NCI-H1694 (cell line): ENCODE measurements at regions not wholly inside any gene's neighbourhood (a gene's known extent, or its start where the extent isn't known, plus 50 kb on each side); places are given as distances from the start of the nearest gene placed in this dataset.
A peak's percentile ranks its signal among the peaks of the same experiment; 100 is the strongest.
"Not testable (repeated sequence)": the region's sequence is repeated elsewhere in the genome, so short reads cannot be mapped to it uniquely, and the experiment has no call there.

Experiments
- DNase-seq: peaks from one replicate; lab custom pipeline; 2025; lab: John Stamatoyannopoulos, UW

- not testable (repeated sequence) for DNase-seq
These were observed 180.0 kb downstream of the RTP5 start for GRCh38 chr2:242049492-242049891.

DNA sequence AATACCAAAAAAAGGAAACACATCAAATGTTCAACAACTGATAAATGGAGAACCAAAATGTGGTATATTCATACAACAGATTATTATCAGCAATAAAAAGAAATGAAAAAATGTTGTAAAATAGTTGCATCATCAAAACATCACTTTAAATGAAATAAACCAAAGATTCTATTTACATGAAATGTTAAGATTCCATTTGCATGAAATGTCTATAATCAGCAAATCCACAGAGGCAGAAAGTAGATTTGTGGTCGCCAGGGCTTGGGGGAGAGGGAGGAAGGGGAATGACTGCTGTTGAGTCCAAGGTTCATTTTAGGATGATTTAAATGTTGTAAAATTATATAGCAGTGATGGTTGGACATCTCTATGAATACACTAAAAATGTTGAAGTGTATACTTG, 181.9 kb downstream of the RTP5 start:
- DNase-seq = no peak

GRCh38 chr2:242052421-242052820, 182.9 kb downstream of the RTP5 start:
- DNase-seq = no peak

DNA sequence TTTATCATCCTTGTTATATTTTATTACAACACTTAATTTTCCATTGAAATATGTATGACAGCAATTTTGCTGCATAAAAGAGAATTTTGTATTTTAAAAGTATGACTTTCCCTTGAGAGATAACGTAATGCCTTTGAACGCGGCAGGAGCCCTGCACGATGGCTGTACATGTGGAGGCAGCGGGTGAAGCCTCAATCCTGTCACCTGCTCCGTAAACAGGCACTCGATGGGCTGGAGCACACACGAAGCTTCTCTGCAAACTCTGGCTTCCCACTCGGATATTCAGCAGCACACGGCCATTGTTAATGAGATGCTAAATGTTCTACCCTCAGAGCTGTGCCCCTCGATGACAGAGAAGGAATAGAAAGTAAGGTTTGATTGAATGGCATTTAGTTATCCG, 184.4 kb downstream of the RTP5 start:
- no peak for DNase-seq

DNA sequence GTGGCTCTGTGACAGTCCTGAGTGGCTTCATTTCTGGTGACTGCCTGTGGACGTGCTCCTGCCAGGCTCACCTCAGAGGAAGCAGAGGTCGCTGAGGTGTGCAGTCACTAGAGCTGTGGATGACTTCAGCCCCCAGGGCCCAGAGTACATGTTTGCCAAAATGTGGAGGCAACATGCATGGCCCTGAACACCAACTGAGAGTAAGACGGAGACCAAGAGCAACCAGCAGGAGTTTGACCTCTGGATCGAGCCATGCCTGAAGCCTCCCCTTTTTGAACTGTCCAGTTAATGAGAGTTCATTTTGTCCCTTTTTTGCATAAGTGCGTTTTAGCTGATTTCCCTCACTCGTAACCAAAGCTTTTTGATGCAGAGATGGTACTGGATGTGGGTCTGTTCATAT, 184.9 kb downstream of the RTP5 start:
- no peak for DNase-seq

- no peak for DNase-seq
These were observed 185.6 kb downstream of the RTP5 start for GRCh38 chr2:242054881-242055801.

GRCh38 chr2:242056026-242056425, 186.5 kb downstream of the RTP5 start:
- DNase-seq = no peak

DNA sequence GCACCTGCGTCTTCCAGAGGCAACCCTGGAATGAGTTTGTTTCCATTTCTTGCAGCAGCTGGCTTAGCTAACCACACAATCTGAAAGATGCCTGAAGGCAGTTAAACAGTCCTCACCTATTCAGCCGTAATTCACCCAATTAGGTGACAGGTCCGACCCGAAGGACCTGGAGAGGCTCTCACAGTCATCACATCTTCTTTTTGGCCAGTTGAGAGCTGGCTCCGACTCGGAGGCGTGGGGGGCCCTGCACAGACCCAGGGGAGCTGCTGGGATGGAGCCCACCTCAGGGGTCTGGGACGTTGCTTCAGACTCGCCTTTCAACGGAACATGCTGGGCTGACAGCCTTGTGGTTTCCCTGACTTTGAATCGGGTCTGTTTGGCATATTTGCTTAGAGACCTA, 187.3 kb downstream of the RTP5 start:
- DNase-seq = no peak

- no peak for DNase-seq
These were observed 188.0 kb downstream of the RTP5 start for GRCh38 chr2:242057379-242058040.

DNA sequence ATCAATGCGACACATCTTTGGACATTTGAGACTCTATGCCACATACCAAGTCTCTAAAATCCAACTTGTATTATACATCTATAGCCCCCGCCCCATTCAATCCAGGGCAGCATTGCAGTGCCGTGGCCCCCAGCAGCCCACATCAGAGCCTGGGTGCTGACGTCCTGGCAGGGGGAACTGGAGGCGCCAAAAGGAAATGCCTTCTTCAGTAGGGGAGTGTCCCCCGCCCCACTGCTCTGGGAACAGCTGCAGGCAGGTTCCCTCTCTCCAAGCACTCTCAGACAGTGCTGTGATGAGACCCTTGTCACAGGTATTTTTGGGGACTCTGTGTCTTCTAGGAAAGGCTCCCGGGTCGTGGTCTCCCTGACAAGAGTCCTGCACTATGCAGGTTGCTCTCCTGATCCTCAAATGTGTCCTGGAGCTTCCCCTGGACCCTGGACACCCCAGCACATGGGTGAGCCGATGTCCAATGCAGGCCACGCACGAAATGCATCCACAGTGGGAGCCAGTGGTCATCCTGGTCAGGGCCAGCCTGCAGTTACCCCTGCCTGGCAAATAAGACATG, 188.7 kb downstream of the RTP5 start:
- no peak for DNase-seq

GRCh38 chr2:242059566-242059965, 190.0 kb downstream of the RTP5 start:
- no peak for DNase-seq

- DNase-seq = no peak
These were observed 190.8 kb downstream of the RTP5 start for GRCh38 chr2:242060212-242060835.

DNA sequence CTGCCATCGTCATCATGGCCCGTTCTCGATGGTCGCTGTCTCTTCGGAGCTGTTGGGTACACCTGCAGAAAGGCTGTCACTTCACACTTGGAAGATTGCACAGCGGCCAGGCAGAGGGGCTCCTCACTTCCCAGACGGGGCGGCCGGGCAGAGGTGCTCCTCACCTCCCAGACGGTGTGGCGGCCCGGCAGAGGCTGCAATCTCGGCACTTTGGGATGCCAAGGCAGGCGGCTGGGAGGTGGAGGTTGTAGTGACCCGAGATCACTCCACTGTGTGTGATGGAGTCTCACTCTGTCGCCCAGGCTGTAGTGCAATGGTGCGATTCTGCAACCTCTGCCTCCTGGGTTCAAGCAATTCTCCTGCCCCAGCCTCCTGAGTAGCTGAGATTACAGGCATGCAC, 192.4 kb downstream of the RTP5 start:
- not testable (repeated sequence) for DNase-seq

DNA sequence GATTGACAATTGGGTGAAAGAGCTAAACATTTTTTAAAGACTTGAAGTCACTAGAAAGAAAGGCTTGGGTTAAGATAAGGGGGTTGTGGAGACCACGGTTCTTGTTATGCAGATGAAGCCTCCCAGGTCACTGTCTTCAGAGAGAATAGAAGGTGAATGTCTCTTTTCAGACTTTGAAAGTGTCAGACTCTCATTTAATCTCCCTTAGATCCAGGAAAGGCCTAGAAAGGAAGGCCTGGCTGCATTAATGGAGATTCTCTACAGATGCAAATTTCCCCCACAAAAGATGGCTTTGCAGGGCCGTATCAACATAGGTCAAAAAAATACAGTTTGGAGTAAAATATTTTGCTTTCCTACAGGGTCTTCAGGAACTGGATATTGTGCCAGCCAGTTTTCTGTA, 193.9 kb downstream of the RTP5 start:
- DNase-seq = no peak

DNA sequence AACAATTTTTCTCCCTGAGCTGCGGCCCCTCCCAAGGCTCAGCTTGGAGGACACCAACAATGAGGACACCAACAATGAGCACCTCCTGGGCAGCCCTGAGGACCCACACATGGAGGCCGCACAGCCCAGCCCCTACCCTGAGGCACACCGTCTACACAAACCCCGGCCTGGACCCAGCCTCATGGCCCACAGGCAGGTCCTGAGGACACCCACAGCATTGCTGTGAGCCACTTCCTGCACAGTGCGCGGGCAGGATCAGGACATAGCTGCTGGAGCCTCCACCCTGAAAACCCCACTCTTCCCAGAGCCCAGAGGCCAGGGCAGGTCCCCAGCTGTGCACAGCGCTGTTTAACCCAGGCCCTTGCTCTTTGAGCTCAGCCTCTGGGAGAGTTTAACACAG, 194.3 kb downstream of the RTP5 start:
- DNase-seq = no peak

GRCh38 chr2:242064364-242065250, 195.1 kb downstream of the RTP5 start:
- no peak for DNase-seq

- DNase-seq = no peak
These were observed 195.9 kb downstream of the RTP5 start for GRCh38 chr2:242065426-242065825.

- no peak for DNase-seq
These were observed 199.5 kb downstream of the RTP5 start for GRCh38 chr2:242069018-242069417.

- not testable (repeated sequence) for DNase-seq
These were observed 200.4 kb downstream of the RTP5 start for GRCh38 chr2:242069938-242070395.

DNA sequence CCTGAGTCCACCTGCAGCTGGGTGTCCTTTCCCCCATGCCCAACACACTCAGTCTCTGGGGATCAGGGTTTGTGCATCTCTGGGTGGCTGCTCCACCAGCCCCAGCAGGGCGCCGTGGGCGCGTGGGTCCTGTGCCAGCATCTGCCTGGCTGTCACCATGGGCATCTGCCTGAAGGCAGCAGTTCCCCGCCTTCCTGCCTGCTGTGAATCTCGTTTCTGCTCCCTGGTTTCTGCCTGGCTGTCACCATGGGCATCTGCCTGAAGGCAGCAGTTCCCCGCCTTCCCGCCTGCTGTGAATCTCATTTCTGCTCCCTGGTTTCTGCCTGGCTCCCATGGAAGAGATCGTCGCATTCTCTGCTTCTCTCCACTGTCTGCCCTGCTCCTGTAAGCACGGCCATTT, 201.2 kb downstream of the RTP5 start:
- DNase-seq = peak; percentile 85

DNA sequence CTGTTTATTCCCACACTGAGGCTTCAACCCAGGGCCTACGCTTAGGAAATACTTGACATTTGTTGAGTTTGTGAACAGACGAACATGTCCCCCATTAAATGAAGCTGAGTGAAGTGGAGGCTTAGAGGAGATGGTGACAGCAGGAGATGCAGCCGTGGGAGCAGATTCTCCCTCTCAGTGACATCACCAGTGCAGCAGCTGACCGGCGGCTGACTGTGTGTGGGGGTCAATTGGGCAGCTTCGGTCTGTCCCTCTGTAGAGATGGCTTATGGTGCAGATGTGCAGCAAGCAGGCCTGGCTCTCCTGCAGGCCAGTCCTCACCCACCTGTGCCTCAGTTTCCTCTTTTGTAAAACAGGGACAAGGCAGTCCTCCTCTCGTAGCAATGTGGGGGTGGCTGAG, 201.8 kb downstream of the RTP5 start:
- DNase-seq = not testable (repeated sequence)
